HepG2 (cell line): ENCODE measurements at regions not wholly inside any gene's neighbourhood (a gene's known extent, or its start where the extent isn't known, plus 50 kb on each side); places are given as distances from the start of the nearest gene placed in this dataset.

Experiments
- ATAC-seq: fragments of 200-7000 bp; cut with Tn5 transposase; 3 replicates; pipeline ENCODE4 v1.9.1; 2020; ENCODE audit warnings: mild to moderate bottlenecking, moderate library complexity
- BruUV-seq: library from RNA; stranded (reverse); fragments of 400-500 nt; replicated peaks from 2 replicates; lab custom pipeline; 2021; lab: Mats Ljungman, UMichigan
- CTCF ChIA-PET: fragments of 300-600 bp; formaldehyde crosslinking; extraction: SDS; loops from one replicate; lab custom pipeline; 2021; ENCODE audit warnings: low total read pairs, inconsistent platforms, low intra/inter-chr PET ratio; lab: Yijun Ruan, JAX
- POLR2A ChIA-PET: fragments of 350-600 bp; sonication (Branson Sonifier 250); formaldehyde crosslinking; loops from one replicate; lab custom pipeline; 2020; ENCODE audit warnings: antibody characterized with exemption, inconsistent platforms; lab: Yijun Ruan, JAX
- DNase-seq: peaks from one replicate; pipeline ENCODE4 v3.0.0-alpha.2; 2015; ENCODE audit warnings: low spot score
- FAIRE-seq: peaks from 3 replicates; lab custom pipeline; 2011; peaks lifted over from hg19 to GRCh38; lab: Jason Lieb, UNC
- H2AFZ ChIP-seq: one replicate; pipeline ENCODE4 v1.6.1; 2011; ENCODE audit warnings: low read length, inconsistent platforms
- H3K27ac ChIP-seq: fragments of 300-600 bp; 3 replicates; pipeline ENCODE4 v1.8.0; 2011; ENCODE audit warnings: mixed run types, mild to moderate bottlenecking, mixed read lengths, low read length, inconsistent platforms; ENCODE audit not compliant: insufficient read depth; ENCODE audit errors: extremely low read length
- H3K27me3 ChIP-seq, 2 experiments: fragments of 200-600 bp in 1 of 2; 2 replicates in 1 of 2; 3 replicates in 1 of 2; pipeline versions ENCODE4 v1.6.0 to v1.8.0; 2011; ENCODE audit warnings: low read length in 2 of 2, mild to moderate bottlenecking in 2 of 2, moderate library complexity in 2 of 2, inconsistent platforms in 1 of 2; ENCODE audit not compliant: insufficient read depth in 2 of 2, control insufficient read depth in 1 of 2
- H3K36me3 ChIP-seq, 2 experiments: fragments of 200-600 bp in 1 of 2; replicated peaks in 1 of 2; 2 replicates in 1 of 2; 3 replicates in 1 of 2; pipeline versions ENCODE4 v1.5.1 to v1.8.0; 2011; ENCODE audit warnings: low read length in 2 of 2, inconsistent platforms in 1 of 2; ENCODE audit not compliant: insufficient read depth in 2 of 2, control insufficient read depth in 1 of 2
- H3K4me1 ChIP-seq: 2 replicates; pipeline ENCODE4 v1.5.1; 2012; ENCODE audit warnings: low read length, inconsistent platforms; ENCODE audit not compliant: insufficient read depth
- H3K4me2 ChIP-seq: 2 replicates; pipeline ENCODE4 v1.6.0; 2011; ENCODE audit warnings: low read depth, low read length, inconsistent platforms
- H3K4me3 ChIP-seq, 3 experiments: fragments of 200-600 bp in 1 of 3; sonication (generic), shearing (Covaris generic) in 1 of 3; replicated peaks in 1 of 3; 2 replicates each; pipeline ENCODE4 v1.5.1; 2011 to 2016; ENCODE audit warnings: low read length in 3 of 3, inconsistent platforms in 2 of 3, low read depth in 2 of 3, mild to moderate bottlenecking in 2 of 3, control low read depth in 1 of 3, mixed read lengths in 1 of 3; ENCODE audit not compliant: insufficient read depth in 1 of 3
- H3K79me2 ChIP-seq: one replicate; pipeline ENCODE4 v1.6.1; 2011; ENCODE audit warnings: low read length, inconsistent platforms; ENCODE audit not compliant: insufficient read depth
- H3K9ac ChIP-seq: 2 replicates; pipeline ENCODE4 v1.6.0; 2011; ENCODE audit warnings: mild to moderate bottlenecking, low read depth, low read length, inconsistent platforms; ENCODE audit not compliant: insufficient read depth
- H3K9me3 ChIP-seq: 2 replicates; pipeline ENCODE4 v1.5.1; 2012; ENCODE audit warnings: mild to moderate bottlenecking, low read length
- H4K20me1 ChIP-seq: 2 replicates; pipeline ENCODE4 v1.6.0; 2011; ENCODE audit warnings: inconsistent platforms, mild to moderate bottlenecking, low read length, moderate library complexity; ENCODE audit not compliant: insufficient read depth
- FOXA1 ChIP-seq, 2 experiments: fragments of 450-650 bp in 1 of 2; sonication (generic) in 1 of 2; formaldehyde crosslinking in 1 of 2; IDR thresholded peaks; 2 replicates each; pipeline versions ENCODE4 v1.4.0 to v1.6.1; 2016 to 2020; ENCODE audit warnings: missing genetic modification reagents in 1 of 2
- HOXA3 ChIP-seq: sonication (generic); formaldehyde crosslinking; IDR thresholded peaks from 2 replicates; pipeline ENCODE4 v1.5.0; 2020; ENCODE audit warnings: missing genetic modification reagents
- SMC3 ChIP-seq: IDR thresholded peaks from 2 replicates; pipeline ENCODE4 v1.6.1; 2011; ENCODE audit warnings: low read length, improper control_type of control experiment
- STAG1 ChIP-seq: sonication (generic); formaldehyde crosslinking; IDR thresholded peaks from 2 replicates; pipeline ENCODE4 v1.4.0; 2020; ENCODE audit warnings: missing genetic modification reagents
- ZNF615 ChIP-seq: sonication (generic); formaldehyde crosslinking; IDR thresholded peaks from 2 replicates; pipeline ENCODE4 v1.5.0; 2020; ENCODE audit warnings: mild to moderate bottlenecking, missing genetic modification reagents, borderline replicate concordance
- WGBS: methylation state at CpG from one replicate; pipeline ENCODE4 v1.1.6; 2017; ENCODE audit warnings: low lambda C conversion rate; 5-methylcytosine and 5-hydroxymethylcytosine counted together
- in situ Hi-C: cut with HindIII; loops from 2 replicates; pipeline ENCODE4 v1.10.0; 2017; ENCODE audit warnings: low pct_unique_long_range_greater_than_20kb; ENCODE audit not compliant: extremely low pct_ligation_motif_present
- intact Hi-C: fragments of 100-400 bp; cut with micrococcal nuclease; formaldehyde crosslinking; loops from one replicate; pipeline ENCODE4 v1.10.0; 2022; ENCODE audit not compliant: unreplicated experiment
- TF ChIP-seq, protein P1 (sequence below): sonication (generic); formaldehyde crosslinking; IDR thresholded peaks from 2 replicates; pipeline ENCODE4 v1.5.0; 2020; ENCODE audit warnings: mild to moderate bottlenecking, low read depth, missing genetic modification reagents, borderline replicate concordance
- TF ChIP-seq, protein P2 (sequence below): sonication (generic); formaldehyde crosslinking; IDR thresholded peaks from 2 replicates; pipeline ENCODE4 v1.5.0; 2020; ENCODE audit warnings: mild to moderate bottlenecking, missing genetic modification reagents, moderate library complexity
- TF ChIP-seq, protein P3 (sequence below): sonication (generic); formaldehyde crosslinking; IDR thresholded peaks from 2 replicates; pipeline ENCODE4 v1.4.0; 2020; ENCODE audit warnings: missing genetic modification reagents

DNA sequence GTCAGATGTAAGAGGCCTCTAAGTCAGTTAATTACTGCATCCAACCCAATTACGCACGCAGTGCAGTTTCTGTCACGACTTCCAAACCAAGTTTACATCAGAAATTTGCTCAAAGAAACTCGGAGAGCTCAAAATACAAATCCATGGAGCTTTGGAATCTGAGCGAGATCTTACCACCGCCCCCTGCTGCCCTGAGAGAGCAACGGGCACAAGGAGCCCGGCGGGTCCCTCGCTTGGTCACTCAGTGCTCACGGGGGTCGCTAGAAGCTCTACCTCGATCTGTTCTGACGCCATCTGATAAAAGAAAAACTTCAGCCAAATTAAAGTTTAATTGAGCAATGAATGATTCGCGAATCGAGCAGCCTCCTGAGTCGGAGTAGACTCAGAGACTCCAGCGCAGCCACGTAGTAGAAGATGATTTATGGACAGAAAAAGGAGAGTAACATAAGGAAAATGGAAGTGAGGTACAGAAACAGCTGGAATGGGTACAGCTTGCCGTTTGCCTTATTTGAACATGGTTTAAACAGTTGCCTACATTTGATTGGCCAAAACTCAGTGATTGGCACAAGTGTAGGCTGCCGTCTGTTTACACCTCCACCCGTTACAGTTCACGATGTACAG is 232.7 kb upstream of the ATP10A start:
- Histone ChIP-seq H4K20me1 (no peaks in the 10 kb centered on the region), H3K27me3 (no peaks in the 10 kb centered on the region), H3K9ac (no peak overlapping the region), H3K79me2 (no peaks in the 10 kb centered on the region), H3K4me1 (no peaks in the 10 kb centered on the region), H3K9me3 (no peaks in the 10 kb centered on the region), H3K36me3 (no peaks in the 10 kb centered on the region), H2AFZ (no peak overlapping the region), H3K4me3 (no peak overlapping the region), H3K4me2 (no peak overlapping the region), H3K27ac (no peak overlapping the region)
- FAIRE-seq (no peak), DNase-seq (no peak), ATAC-seq (peak; percentile 69)
- 31% methylated on average over 24 of the region's 24 CpGs for WGBS
- ChIA-PET POLR2A (no interaction called here), CTCF (no interaction called here)
- TF ChIP-seq, protein P1, sequence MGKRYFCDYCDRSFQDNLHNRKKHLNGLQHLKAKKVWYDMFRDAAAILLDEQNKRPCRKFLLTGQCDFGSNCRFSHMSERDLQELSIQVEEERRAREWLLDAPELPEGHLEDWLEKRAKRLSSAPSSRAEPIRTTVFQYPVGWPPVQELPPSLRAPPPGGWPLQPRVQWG (CRISPR knock-in tag) = no peak
- TF ChIP-seq FOXA1 (IDR thresholded peaks at IDR 0.05) = no peak
- TF ChIP-seq FOXA1 (CRISPR knock-in tag; IDR thresholded peaks at IDR 0.05) = no peak
- 0 out of 2 replicates have a peak, but pooled peaks have one; percentile 10 for TF ChIP-seq SMC3
- no peak for TF ChIP-seq ZNF615 (CRISPR knock-in tag)
- TF ChIP-seq, protein P2, sequence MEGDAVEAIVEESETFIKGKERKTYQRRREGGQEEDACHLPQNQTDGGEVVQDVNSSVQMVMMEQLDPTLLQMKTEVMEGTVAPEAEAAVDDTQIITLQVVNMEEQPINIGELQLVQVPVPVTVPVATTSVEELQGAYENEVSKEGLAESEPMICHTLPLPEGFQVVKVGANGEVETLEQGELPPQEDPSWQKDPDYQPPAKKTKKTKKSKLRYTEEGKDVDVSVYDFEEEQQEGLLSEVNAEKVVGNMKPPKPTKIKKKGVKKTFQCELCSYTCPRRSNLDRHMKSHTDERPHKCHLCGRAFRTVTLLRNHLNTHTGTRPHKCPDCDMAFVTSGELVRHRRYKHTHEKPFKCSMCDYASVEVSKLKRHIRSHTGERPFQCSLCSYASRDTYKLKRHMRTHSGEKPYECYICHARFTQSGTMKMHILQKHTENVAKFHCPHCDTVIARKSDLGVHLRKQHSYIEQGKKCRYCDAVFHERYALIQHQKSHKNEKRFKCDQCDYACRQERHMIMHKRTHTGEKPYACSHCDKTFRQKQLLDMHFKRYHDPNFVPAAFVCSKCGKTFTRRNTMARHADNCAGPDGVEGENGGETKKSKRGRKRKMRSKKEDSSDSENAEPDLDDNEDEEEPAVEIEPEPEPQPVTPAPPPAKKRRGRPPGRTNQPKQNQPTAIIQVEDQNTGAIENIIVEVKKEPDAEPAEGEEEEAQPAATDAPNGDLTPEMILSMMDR (CRISPR knock-in tag) = peak; percentile 31
- intact Hi-C loops = no loop called here
- in situ Hi-C loops = no loop called here
- no TSS peak for BruUV-seq

DNA sequence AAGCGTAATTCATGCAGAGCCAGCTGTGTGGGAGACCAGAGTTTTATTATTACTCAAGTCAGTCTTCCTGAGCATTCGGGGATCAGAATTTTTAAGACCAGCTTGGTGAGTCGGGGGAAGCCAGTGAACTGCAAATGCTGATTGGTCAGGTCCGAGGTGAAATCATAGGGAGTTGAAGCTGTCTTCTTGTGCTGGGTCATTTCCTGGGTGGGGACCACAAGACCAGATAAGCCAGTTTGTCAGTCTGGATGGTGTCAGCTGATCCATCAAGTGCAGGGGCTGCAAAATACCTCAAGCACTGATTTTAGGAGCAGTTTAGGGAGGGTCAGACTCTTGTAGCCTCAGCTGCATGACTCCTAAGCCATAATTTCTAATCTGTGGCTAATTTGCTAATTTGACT is 228.1 kb upstream of the ATP10A start:
- Histone ChIP-seq H4K20me1 (no peaks in the 10 kb centered on the region), H3K4me2 (no peak overlapping the region), H3K36me3 (no peaks in the 10 kb centered on the region), H3K27ac (no peak overlapping the region), H3K27me3 (no peaks in the 10 kb centered on the region), H3K9me3 (no peaks in the 10 kb centered on the region), H3K4me3 (no peak overlapping the region), H3K9ac (no peak overlapping the region), H3K79me2 (no peaks in the 10 kb centered on the region), H2AFZ (no peak overlapping the region), H3K4me1 (no peaks in the 10 kb centered on the region)
- TF ChIP-seq STAG1 (CRISPR knock-in tag) (no peak), ZNF615 (CRISPR knock-in tag) (no peak), HOXA3 (CRISPR knock-in tag) (no peak)
- TF ChIP-seq, protein P3, sequence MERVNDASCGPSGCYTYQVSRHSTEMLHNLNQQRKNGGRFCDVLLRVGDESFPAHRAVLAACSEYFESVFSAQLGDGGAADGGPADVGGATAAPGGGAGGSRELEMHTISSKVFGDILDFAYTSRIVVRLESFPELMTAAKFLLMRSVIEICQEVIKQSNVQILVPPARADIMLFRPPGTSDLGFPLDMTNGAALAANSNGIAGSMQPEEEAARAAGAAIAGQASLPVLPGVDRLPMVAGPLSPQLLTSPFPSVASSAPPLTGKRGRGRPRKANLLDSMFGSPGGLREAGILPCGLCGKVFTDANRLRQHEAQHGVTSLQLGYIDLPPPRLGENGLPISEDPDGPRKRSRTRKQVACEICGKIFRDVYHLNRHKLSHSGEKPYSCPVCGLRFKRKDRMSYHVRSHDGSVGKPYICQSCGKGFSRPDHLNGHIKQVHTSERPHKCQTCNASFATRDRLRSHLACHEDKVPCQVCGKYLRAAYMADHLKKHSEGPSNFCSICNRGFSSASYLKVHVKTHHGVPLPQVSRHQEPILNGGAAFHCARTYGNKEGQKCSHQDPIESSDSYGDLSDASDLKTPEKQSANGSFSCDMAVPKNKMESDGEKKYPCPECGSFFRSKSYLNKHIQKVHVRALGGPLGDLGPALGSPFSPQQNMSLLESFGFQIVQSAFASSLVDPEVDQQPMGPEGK (CRISPR knock-in tag) = no peak
- in situ Hi-C loops (no loop called here), intact Hi-C loops (no loop called here)
- no peak for DNase-seq
- no peak for FAIRE-seq
- no peak for ATAC-seq
- ChIA-PET CTCF (no interaction called here), POLR2A (no interaction called here)
- WGBS = 3% methylated on average over 4 of the region's 4 CpGs
- BruUV-seq = no TSS peak
